HL-60 (cell line): ENCODE measurements at regions not wholly inside any gene's neighbourhood (a gene's known extent, or its start where the extent isn't known, plus 50 kb on each side); places are given as distances from the start of the nearest gene placed in this dataset.

ENCODE experiments used
- CTCF ChIP-seq: IDR thresholded peaks from one replicate; pipeline ENCODE4 v1.5.1; 2011; ENCODE audit warnings: low read length, control low read depth, inconsistent platforms; ENCODE audit not compliant: insufficient read depth
- POLR2AphosphoS5 ChIP-seq: IDR thresholded peaks from 2 replicates; pipeline ENCODE4 v1.6.1; 2012; ENCODE audit warnings: low read depth

GRCh38 chr15:31203999-31204398, 102.5 kb upstream of the TRPM1 start:
- TF ChIP-seq CTCF (no peak), POLR2AphosphoS5 (no peak)
